Hepatocyte (in vitro differentiated cells): ENCODE measurements at regions not wholly inside any gene's neighbourhood (a gene's known extent, or its start where the extent isn't known, plus 50 kb on each side); places are given as distances from the start of the nearest gene placed in this dataset.

ENCODE experiments used
- DNase-seq: peaks from one replicate; pipeline ENCODE4 v3.0.0-alpha.2; 2016; ENCODE audit warnings: low spot score
- H2AFZ ChIP-seq: fragments of 200-600 bp; sonication (generic); 2 replicates; pipeline ENCODE4 v1.6.0; 2016; ENCODE audit warnings: antibody characterized with exemption, mild to moderate bottlenecking
- H3K27ac ChIP-seq: fragments of 200-600 bp; sonication (generic); 2 replicates; pipeline ENCODE4 v1.5.1; 2016; ENCODE audit warnings: mild to moderate bottlenecking
- H3K27me3 ChIP-seq: fragments of 200-600 bp; sonication (generic); 2 replicates; pipeline ENCODE4 v1.6.1; 2016
- H3K36me3 ChIP-seq: fragments of 200-600 bp; sonication (generic); replicated peaks from 2 replicates; pipeline ENCODE4 v1.5.1; 2016; ENCODE audit warnings: low read depth; ENCODE audit not compliant: insufficient read depth
- H3K4me1 ChIP-seq: fragments of 200-600 bp; sonication (generic); 2 replicates; pipeline ENCODE4 v1.5.1; 2016; ENCODE audit warnings: mild to moderate bottlenecking, moderate library complexity; ENCODE audit not compliant: insufficient read depth
- H3K4me2 ChIP-seq: fragments of 200-600 bp; sonication (generic); 2 replicates; pipeline ENCODE4 v1.6.0; 2016
- H3K4me3 ChIP-seq: fragments of 200-600 bp; sonication (generic); 2 replicates; pipeline ENCODE4 v1.5.1; 2016; ENCODE audit warnings: mild to moderate bottlenecking
- H3K79me2 ChIP-seq: fragments of 200-600 bp; sonication (generic); 2 replicates; pipeline ENCODE4 v1.6.0; 2017; ENCODE audit warnings: mild to moderate bottlenecking
- H3K9me2 ChIP-seq: fragments of 200-600 bp; sonication (generic); replicated peaks from 2 replicates; pipeline ENCODE4 v1.6.0; 2017; ENCODE audit warnings: mild to moderate bottlenecking; ENCODE audit not compliant: insufficient read depth
- H3K9me3 ChIP-seq: fragments of 200-600 bp; sonication (generic); 2 replicates; pipeline ENCODE4 v1.5.1; 2016; ENCODE audit warnings: low read depth, mild to moderate bottlenecking
- H4K20me1 ChIP-seq: fragments of 200-600 bp; sonication (generic); 2 replicates; pipeline ENCODE4 v1.6.0; 2016; ENCODE audit warnings: mild to moderate bottlenecking; ENCODE audit not compliant: insufficient read depth, poor library complexity, severe bottlenecking
- CTCF ChIP-seq: fragments of 200-600 bp; sonication (generic); IDR thresholded peaks from 2 replicates; pipeline ENCODE4 v1.5.1; 2016; ENCODE audit warnings: antibody characterized with exemption, mild to moderate bottlenecking; ENCODE audit not compliant: poor library complexity
- EZH2 ChIP-seq: fragments of 200-600 bp; sonication (generic); IDR thresholded peaks from 2 replicates; pipeline ENCODE4 v1.6.1; 2016; ENCODE audit warnings: antibody characterized with exemption, mild to moderate bottlenecking, borderline replicate concordance
- EZH2phosphoT487 ChIP-seq: fragments of 200-600 bp; sonication (generic); IDR thresholded peaks from one replicate; pipeline ENCODE4 v1.6.1; 2018; ENCODE audit warnings: antibody characterized with exemption, mild to moderate bottlenecking, low read depth, moderate library complexity; ENCODE audit not compliant: unreplicated experiment, severe bottlenecking
- WGBS: methylation state at CpG from one replicate; pipeline ENCODE4 v1.1.6; 2016; ENCODE audit warnings: low lambda C conversion rate; ENCODE audit errors: missing lambda C conversion rate; 5-methylcytosine and 5-hydroxymethylcytosine counted together

DNA sequence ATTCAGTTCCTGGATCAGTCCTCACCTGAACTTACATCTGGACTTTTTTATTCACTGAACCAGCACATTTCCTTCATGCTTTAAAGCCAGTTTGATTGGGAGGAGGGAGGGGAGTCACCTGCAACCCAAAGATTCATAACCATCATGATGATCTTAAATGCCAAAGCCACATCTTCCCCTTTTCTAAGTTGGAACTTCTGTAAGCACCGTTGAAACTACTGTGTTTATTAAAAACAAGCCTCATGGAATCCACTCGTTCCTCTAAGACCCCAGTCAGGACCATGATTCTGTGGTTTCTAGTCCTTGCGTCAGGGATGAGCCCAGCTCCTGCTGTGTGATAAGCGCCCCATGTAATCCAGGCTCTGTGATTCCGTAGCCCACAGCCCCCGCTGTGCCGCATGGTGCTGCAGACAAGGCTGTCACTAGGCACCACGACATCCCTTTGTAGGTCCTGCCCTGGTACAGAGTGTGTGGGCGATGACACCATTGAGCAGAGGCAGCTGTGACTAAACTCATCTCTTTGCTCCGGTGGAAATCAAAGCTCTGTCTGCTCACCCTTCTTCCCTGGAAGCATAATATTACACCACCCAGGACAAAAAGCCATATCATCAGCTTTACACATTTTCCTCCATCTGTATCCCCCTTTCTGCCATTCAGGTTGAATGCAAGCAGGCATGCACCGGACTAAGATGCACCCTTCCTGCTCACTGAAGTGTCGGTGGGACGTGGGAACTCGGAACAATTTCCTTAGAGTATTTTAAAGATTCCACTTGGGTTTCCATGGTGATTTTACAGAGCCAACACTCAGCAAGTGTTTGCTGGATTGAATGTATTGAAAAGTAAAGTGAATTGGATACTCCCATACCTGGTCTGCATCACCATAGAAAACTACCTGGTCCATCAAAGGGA lies 132.0 kb upstream of the FSTL4 start:
- Histone ChIP-seq H4K20me1 (no peaks in the 10 kb centered on the region), H3K36me3 (no peaks in the 10 kb centered on the region), H3K79me2 (no peaks in the 10 kb centered on the region), H3K4me2 (no peak overlapping the region), H3K9me3 (no peaks in the 10 kb centered on the region), H3K4me1 (no peaks in the 10 kb centered on the region), H3K4me3 (no peak overlapping the region), H3K27ac (no peak overlapping the region), H2AFZ (no peak overlapping the region), H3K27me3 (no peaks in the 10 kb centered on the region), H3K9me2 (no peaks in the 10 kb centered on the region)
- no peak for DNase-seq
- WGBS: 79% methylated on average over 14 of the region's 14 CpGs
- no peak for TF ChIP-seq EZH2phosphoT487
- TF ChIP-seq EZH2: no peak
- TF ChIP-seq CTCF: no peak

DNA sequence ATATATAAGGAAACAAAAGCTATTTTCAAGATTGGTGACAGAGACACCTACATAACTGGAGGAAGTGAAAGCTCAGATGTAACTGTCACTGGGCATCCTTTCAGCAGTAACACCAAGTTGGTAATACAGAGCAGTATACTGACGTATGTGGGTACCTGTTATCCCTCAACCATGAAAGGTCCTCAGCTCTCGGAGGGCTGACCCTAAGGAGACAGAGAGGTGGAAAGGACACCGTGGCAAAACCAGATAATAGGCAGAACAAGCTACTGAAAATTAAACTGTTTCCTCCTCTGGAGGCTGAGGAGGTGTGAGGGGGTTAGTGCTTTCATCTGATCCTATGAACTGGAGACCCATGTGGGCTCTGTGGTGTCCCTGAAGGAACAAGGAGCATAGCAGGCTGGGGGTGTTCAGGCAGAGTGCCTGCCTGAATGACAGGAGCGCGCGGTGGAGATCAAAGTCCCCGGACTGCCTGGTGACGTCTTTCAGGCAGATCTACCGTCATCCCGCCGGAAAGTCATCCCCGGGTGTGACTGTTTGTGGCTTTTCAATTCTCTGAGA lies 130.2 kb upstream of the FSTL4 start:
- TF ChIP-seq EZH2phosphoT487 (no peak), CTCF (no peak)
- no peak overlapping the region for H3K27ac ChIP-seq
- no peaks in the 10 kb centered on the region for H4K20me1 ChIP-seq
- no peaks in the 10 kb centered on the region for H3K9me3 ChIP-seq
- H3K4me2 ChIP-seq: no peak overlapping the region
- H3K4me3 ChIP-seq: no peak overlapping the region
- DNase-seq: peak; percentile 45
- H3K36me3 ChIP-seq: no peaks in the 10 kb centered on the region
- H2AFZ ChIP-seq: no peak overlapping the region
- no peaks in the 10 kb centered on the region for H3K4me1 ChIP-seq
- WGBS: 60% methylated on average over 12 of the region's 12 CpGs
- no peaks in the 10 kb centered on the region for H3K9me2 ChIP-seq
- no peaks in the 10 kb centered on the region for H3K79me2 ChIP-seq
- no peaks in the 10 kb centered on the region for H3K27me3 ChIP-seq

GRCh38 chr5:133741818-133742355 lies 129.5 kb upstream of the FSTL4 start:
- no peaks in the 10 kb centered on the region for H3K27me3 ChIP-seq
- H3K4me2 ChIP-seq: no peak overlapping the region
- TF ChIP-seq EZH2: no peak
- no peak for TF ChIP-seq CTCF
- no peak for TF ChIP-seq EZH2phosphoT487
- DNase-seq: no peak
- H3K27ac ChIP-seq: no peak overlapping the region
- H3K9me3 ChIP-seq: no peaks in the 10 kb centered on the region
- no peak overlapping the region for H3K4me3 ChIP-seq
- no peak overlapping the region for H2AFZ ChIP-seq
- no peaks in the 10 kb centered on the region for H3K79me2 ChIP-seq
- WGBS: 82% methylated on average over 4 of the region's 4 CpGs
- H3K4me1 ChIP-seq: no peaks in the 10 kb centered on the region
- H4K20me1 ChIP-seq: no peaks in the 10 kb centered on the region
- no peaks in the 10 kb centered on the region for H3K36me3 ChIP-seq
- no peaks in the 10 kb centered on the region for H3K9me2 ChIP-seq
